SK-N-DZ (cell line): ENCODE measurements at regions not wholly inside any gene's neighbourhood (a gene's known extent, or its start where the extent isn't known, plus 50 kb on each side); places are given as distances from the start of the nearest gene placed in this dataset.

Source experiments
- DNase-seq: peaks from one replicate; pipeline ENCODE4 v3.0.0-alpha.2; 2015; ENCODE audit warnings: low spot score

DNA sequence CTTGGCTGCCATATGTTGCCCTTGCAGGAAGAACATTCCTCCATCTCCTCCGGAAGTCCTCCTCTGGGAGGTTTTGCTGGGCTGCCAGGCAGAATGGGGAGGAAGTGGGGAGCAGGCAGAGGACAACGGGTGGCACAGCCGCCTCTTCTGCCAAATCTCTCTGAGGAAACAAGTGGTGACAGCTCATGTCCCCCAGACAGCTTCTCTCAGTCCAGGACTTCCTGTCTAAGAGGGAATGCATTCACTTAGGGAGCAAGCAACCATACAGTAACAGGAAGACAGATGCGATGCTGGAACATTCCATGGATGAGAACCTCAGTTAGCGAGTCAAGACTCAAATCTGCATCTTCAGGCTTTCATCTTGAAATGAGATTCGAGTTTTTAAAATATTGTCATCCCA lies 701.0 kb downstream of the SEMA5A start:
- no peak for DNase-seq

DNA sequence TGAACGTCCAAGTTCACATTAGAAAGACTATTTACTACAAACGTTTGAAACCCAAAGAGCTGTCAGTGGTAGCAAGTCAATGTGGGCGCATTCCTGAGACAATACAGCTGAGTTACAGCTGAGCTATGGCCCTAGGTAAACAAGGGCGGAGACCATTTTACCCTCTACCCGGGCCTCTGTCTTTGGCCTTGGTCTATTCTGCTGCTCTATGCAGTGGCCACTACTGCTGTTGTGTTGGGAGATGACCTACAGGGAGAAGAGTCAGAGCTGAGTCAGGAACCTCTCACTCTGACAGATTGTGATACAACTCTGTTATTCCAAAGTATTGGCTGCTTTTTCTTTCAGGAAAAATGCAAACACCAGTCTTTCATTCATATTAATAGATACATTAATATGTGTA lies 700.6 kb downstream of the SEMA5A start:
- no peak for DNase-seq

DNA sequence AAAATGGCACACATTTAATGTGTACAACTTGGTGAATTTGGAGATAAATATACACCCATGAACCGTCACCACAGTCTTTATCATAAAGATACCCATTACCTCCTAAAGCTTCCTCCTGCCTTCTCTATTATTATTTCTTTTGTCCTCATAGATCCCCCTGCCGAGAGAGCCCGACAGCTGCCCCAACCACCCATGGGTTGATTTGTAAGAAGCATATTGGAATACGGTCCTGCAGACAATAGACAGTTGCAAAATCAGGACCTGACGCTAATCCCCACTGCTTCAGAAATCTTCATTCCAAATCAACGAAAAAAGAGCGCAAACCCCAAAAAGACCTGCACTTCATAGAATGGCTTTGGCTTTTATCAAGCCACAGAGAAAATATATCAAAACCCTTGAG lies 697.5 kb downstream of the SEMA5A start:
- DNase-seq, result no peak

DNA sequence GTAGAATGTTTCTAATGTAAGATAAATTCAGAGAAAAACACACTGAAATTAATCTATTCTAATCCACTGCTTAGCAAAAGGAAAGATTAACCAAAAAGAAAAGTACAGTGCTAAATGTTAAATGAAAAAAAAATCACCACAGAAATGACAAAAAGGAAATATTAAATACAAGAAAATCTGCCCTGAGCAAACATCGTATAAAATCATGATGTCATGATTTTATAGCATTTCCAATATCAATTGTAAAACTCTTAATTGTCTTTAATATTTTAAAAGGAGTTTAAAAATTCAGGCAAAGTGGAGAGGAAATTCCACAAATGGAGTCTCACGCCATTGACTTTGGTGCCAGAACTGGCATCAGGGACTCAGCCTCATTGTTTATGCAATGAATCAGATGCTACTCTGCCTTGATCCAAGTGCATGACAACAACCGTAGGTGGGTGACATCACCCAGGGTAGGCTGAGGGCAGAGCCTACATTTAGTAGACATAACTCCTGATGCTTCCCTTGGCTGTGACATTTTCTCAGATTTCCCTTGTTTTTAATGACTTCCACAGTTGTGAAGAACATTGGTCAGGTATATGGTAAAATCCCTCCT lies 696.8 kb downstream of the SEMA5A start:
- DNase-seq, result no peak

DNA sequence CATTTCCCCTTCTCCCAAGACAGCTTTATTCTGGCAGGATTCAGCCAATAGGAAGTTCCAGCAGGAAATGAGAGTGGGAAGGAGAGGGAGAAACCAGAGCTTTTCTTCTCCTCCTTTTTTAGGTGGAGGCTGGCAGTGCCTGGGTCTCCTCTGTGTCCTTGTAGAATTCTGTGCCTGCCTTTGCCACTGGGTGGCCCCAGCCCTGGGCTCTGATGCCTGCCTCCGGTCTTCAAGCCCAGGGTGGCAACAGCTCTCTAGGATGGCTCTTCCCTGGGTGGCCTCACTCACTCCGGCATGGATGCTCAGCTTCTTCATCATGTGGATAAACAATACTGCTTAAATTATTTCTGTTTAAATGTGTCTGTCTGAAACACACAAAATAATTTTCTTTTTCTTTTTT lies 694.8 kb downstream of the SEMA5A start:
- no peak for DNase-seq

DNA sequence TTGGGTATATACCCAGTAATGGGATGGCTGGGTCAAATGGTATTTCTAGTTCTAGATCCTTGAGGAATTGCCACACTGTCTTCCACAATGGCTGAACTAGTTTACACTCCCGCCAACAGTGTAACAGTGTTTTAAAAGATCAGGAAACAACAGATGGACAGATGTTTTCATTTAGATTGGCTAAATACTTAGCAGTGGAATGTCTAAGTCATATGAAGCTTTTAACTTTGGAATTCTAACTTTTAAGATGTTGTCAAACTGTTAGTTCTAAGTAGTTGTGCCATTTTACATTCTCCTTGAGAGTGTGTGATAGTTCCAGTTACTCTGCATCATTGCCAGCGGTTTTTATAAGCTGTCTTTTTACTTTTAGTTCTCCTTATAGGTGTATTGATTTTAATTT lies 688.8 kb downstream of the SEMA5A start:
- DNase-seq, result no peak

DNA sequence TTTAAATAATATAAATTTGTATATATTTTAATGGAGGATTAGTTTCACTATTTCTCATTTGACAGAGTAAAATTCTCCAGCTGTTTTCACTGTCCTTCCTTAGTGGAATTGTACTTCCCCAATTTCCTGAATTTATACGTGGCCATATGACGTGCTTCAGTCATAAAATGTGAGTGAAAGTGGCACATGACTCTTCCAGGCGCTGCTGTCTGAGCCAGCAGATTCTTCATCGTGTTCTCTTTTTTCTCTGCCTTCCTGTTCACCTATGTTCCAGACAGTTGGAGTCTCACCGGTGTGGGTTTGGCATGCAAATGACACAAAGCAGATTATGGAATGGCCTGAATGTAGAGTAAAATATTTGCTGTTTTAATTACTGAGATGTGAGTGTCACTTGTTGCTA lies 684.1 kb downstream of the SEMA5A start:
- DNase-seq, result no peak

DNA sequence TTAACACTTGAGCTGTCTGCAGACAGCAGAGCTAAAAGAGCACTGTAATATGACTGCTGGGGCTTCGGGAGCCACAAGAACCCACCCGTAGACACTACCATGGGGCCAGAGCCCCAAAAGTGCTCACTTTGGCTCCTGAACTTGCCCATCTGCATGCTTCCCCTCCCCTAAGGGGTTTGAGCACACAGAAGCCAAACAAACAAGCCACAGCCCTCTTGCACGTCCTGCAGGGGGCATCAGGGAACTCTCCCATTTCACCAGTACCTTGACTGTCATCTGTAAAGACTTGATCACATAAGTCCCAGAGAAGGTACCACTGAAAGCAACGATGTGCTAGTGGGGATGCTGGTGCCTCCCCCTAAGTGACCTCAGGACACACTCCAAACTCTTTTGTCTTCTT lies 681.8 kb downstream of the SEMA5A start:
- DNase-seq, result peak; percentile 45

DNA sequence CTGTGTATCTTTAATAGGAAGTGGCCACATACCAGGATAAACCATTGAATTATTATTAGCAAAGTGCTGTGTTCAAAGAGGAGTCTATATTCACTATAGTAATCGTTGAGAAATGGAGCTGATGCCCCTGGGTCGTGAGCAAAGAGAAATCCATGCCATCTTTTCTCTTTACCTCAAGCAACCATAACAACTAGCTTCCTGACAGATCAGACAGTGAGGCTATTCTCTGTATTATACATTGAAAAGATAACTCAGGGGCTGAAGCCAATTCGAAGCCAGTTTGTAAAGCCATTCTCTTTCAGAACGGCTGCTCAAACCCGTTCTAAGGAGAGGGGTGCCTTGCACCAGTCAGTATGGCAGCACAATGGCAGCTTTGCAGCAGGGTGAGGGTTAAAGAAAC lies 680.6 kb downstream of the SEMA5A start:
- DNase-seq, result no peak

DNA sequence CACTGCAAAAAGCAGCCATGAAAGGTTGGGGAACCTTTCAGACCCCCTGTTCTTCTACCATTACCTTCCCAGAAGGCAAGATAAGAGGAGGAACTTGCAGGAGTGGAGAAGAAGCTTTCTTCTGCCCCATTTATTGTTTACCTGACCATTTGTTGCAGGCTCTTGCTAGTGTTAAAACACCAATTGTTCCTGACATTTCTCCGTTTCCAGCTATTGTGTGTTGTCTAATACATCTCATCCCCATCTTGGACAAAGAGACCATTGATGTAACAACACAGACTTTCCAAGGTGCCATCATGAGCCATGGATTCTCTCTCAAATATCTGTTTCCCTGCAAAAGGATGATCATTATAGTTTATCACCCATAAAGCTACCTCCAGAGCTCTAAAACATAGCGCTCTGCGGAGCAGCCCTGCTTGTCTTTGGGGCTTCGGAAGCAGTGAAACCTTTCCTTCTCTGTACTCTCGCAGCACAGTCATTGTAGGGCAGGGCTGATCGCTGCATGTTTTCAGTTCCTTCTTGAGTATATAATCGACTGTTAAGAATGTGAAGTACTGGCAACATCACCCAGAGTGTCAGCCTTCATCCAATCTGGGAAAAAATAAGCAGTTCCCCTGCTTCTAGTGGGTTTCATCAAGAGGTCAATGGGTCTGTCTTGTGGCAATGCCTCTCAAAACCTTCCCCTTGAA lies 680.0 kb downstream of the SEMA5A start:
- no peak for DNase-seq

DNA sequence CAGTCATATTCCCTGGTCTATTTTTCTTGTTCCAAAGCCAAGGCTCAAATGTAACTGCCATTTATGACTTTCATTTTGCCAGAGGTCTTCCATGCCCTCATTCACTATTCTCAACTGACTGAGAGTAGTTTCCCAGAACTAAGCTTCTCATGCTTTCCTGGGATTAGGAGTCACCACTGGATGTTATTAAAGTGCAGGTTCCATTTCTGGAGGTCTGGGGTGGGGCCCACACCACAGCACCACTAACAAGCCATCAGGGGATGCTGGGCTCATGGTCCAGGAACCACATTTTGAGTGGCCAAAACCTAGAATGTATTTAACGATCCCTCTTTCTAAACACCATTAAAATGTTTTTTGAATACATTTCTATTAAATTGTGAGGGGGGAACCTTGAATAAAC lies 677.6 kb downstream of the SEMA5A start:
- DNase-seq, result no peak

DNA sequence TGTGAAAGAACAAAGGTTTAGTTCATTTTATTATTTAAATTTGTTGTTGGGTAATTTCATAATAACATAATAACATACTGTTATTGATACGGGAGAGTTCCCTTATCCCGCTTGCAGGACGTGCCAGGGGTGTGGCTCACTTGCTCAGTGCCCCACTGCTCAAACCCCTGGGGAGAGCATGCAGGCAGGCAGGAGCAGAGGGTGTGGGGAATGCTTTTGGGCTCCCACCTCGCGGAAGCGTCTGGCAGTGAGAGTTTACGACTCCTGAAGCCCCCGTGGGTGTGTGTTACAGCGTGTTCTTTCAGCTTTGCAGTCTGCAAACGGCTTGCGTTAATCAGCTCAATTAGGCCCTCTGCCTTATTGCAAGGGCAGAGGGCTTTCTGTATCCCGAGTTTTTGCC lies 675.9 kb downstream of the SEMA5A start:
- no peak for DNase-seq

DNA sequence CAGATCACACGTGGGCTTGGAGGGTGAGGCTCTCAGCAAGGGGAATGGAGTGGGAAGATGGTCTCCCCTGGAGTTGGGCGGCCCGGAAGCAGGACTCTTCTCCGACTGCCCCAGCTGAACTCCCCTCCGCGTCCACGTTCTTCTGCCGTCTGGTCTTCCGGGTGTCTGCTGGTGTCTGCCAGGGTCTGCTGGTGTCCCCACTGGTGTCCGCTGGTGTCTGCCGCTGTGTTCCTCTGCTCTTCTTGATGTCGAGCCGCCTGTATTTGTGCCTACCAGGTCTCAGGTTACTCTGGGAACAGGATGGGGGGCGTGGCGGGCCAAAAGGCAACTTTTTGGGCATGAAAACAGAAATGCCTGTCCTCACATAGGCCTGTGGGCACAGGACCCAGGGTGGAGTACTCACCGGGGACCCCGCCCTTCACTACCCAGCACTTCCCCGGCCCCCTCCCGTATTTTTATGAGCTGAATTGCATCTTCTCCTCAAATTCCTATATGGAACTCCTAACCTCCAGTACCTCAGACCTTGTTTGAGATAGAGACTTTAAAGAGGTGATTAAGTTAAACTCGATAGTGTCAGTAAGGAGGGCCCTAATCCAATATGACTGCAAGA lies 675.4 kb downstream of the SEMA5A start:
- no peak for DNase-seq

DNA sequence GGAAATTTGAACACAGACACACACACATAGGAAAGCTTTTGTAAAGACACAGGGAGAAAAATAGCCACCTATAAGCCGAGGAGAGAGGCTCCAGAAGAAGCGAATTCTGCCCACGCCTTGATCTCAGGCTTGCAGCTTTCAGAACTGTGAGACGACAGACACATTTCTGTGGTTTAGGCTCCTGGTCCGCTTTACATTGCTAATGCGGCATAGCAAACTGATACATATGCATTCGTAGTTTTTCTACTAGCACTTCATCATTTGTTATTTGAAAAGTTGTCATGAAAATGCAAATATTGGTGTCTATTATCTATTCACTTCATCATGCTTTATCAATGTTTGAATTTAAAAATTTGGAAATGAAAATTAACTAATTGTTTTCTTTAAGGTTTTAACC lies 674.9 kb downstream of the SEMA5A start:
- no peak for DNase-seq

DNA sequence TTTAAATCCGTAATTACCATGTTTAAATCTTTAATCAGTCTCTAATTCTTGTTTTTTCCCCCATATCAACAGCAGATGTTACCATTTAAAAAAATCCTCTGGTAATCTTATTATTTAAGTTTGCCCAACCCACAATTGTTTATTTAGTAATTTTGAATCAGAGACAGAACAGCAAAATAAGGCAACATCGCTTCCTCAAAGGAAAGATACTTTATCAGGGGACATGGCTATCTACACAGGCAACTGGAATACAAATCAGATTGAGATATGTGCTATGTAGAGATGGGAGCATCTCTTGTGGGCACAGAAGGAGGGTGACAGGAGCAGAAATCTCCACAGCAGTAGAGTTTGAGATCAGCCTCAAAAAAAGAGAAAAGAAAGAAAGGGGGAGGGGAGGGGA lies 674.4 kb downstream of the SEMA5A start:
- DNase-seq, result no peak

DNA sequence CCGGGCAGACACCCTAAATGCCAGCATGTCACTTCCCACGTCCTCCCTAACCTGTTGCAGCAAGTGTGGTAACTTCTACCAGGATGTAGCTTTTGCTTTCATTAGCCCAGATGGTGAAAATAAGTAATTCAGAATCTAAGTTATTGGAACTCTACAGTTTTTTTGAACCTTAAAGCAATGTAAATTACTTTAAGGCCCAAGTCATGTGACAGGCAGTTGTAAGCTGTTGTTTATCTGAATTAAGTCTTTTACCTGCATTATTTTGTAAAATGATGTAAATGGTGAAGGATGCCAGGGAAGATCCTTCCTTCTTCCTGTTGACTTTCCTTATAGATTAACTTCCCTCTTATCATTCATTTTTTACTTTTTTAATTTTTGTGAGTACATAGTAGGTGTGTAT lies 670.2 kb downstream of the SEMA5A start:
- DNase-seq, result no peak

DNA sequence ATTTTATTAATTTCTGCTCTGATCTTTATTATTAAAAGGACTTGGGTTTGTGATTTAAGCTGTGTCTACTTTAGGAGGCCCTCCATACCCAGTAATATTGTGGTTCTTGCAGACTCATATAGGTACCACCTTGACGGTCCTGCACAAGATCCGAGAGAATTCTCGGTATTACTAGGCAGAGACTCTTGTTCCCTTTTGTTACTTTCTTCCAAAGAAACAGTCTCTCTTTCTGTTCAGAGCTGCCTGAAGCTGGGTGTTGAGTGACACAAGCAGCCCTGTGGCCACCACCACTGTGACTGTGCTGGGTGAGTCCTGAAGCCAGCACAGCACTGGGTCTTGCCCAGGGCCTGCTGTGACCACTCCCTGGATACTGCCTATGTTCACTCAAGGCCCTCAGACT lies 666.6 kb downstream of the SEMA5A start:
- DNase-seq, result no peak

DNA sequence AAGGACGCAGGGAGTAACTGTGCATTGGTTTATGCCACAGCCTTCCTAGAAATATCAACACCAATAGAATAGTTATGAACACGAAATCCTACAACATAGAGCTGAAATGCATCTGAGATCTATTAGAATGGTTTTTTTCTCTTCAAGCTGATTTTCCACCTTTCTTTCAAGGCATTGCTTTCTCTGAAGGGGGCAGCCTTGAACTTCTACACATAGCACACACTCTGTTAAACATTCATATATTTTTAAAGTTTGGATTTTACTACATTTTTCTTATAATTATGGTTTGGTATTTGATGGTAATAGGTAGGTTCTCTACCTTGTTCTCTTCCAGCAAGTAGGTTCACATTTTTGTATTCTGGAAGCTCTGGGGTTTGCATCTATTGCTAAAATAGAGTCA lies 661.8 kb downstream of the SEMA5A start:
- DNase-seq, result no peak

DNA sequence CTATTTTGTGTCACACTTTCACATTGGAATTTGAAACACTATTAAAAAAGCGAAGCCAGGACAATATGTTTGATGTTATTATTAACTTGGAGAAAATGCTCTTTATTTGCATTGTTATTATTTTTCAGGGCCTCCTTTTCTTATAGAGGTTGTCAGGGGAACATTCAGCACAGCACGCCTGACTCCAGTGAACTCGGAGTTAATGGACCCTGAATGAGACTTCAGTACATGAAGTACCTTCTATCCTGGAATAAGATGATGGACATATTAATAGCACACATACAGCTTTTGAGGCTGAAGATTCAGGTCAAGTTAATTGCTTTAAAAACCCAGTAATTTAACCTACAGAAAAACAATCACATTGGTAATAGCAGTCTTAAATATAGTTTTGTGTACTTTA lies 652.9 kb downstream of the SEMA5A start:
- no peak for DNase-seq

DNA sequence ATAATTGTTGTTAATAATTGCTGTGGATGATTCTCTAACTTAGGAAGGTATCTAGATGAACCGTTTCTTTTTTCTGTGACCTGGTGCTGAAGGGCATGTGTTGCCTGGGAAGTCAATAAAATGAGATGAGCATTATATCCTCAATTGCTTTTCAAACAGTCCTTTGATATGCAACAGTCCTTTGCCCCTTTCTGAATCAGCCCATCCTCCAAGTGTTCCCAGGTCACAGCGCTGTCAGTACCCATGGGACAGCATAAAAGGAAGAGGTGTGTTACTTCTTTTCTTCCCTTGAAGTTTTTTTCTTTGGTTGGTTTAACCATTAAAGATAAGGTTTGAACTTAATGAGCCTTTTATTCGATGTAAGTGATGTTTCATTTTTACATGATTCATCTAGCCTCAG lies 651.8 kb downstream of the SEMA5A start:
- no peak for DNase-seq

DNA sequence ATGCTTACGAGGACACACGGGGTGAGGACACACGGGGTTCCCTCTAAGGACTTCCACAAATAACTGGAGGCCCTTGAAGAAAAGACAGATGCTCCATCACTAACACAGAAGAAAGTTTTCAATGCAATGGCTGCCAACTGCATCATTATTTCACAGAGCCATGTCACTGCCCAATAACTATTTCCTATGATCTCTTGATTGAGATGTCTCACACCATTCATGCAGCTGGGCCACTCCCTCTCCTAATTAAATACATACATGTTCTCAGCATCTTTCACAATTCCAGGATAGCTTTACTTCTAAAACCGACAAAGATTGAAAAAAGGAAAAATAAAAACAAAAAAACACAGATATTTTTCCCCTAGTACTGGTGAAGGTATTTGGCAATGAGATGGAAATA lies 650.8 kb downstream of the SEMA5A start:
- DNase-seq, result no peak

DNA sequence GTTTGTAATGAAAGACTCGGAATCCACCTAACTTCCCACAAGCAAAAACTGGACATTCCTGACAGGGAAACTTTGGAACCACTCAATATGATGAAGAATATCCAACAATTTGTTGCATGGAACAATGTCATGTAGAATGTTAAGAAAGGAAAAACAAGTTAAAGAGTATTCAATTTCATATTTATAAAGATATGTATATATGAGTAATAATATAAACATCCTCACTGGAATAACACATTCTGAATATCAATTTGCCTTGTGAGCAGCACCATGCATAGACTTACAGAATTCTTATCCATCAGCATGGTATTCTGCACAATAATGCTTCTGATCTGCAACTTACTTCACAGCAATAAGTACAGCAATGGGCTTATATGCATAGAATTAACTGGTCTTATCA lies 650.3 kb downstream of the SEMA5A start:
- no peak for DNase-seq

DNA sequence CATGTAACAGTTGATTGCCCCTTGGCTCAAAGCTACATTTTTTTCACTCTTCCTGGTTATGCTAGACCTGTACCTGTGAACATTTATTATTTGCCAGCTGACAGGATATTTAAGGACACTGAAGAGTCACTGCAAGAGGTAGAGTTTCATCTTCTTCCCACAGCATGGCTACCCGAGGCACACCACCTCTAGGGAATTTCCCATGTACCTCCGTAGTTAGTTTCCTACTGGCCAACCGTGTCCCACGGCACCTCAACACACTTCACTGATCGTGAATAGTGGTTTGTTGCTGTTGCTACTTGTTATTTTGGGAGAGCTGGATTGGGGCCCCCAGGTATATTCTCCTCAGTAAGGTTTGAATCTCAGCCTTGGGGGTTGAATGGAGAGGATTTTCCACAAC lies 648.6 kb downstream of the SEMA5A start:
- DNase-seq, result no peak

DNA sequence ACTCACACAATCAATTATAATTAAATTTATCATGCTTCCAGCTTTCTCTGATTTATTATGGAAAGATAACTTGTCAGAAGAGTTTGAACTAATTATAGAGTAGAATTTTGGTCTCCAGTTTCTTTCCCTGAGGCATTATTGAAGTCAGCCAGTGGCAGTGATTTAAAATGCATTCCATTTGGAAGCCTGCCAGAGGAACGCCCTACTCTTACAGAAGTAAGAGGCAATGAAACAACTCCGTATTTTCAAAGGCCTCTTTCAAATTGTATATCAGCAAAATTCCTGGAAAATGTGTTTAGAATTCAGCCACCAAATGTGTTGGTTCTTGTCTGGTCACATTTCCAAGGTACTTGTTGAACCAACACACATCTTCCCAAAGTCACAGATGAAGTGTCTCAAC lies 640.9 kb downstream of the SEMA5A start:
- no peak for DNase-seq
